SK-N-SH (cell line): ENCODE measurements at regions not wholly inside any gene's neighbourhood (a gene's known extent, or its start where the extent isn't known, plus 50 kb on each side); places are given as distances from the start of the nearest gene placed in this dataset.

Source experiments
- CHD2 ChIP-seq: fragments of 150-350 bp; IDR thresholded peaks from 2 replicates; pipeline ENCODE4 v1.6.1; 2018; ENCODE audit warnings: low read length; ENCODE audit not compliant: partially characterized antibody
- CTCF ChIP-seq: fragments of 200-600 bp; sonication (generic); IDR thresholded peaks from 2 replicates; pipeline ENCODE4 v1.6.1; 2017; ENCODE audit warnings: antibody characterized with exemption, mild to moderate bottlenecking, moderate library complexity
- EP300 ChIP-seq, 2 experiments: IDR thresholded peaks; 2 replicates each; pipeline versions ENCODE4 v1.4.0 to v1.6.1; 2012; ENCODE audit warnings: borderline replicate concordance in 1 of 2, low read depth in 1 of 2, low read length in 1 of 2
- FOXM1 ChIP-seq: IDR thresholded peaks from 2 replicates; pipeline ENCODE4 v1.4.0; 2012; ENCODE audit warnings: low read depth, mild to moderate bottlenecking
- JUND ChIP-seq: IDR thresholded peaks from 2 replicates; pipeline ENCODE4 v1.4.0; 2012
- MAX ChIP-seq: IDR thresholded peaks from 2 replicates; pipeline ENCODE4 v1.4.0; 2012; ENCODE audit warnings: low read depth
- MXI1 ChIP-seq: IDR thresholded peaks from 2 replicates; pipeline ENCODE4 v1.6.1; 2012; ENCODE audit warnings: mild to moderate bottlenecking, low read depth, low read length, improper control_type of control experiment
- NFIC ChIP-seq: IDR thresholded peaks from 2 replicates; pipeline ENCODE4 v1.4.0; 2012; ENCODE audit warnings: borderline replicate concordance
- RAD21 ChIP-seq: IDR thresholded peaks from 2 replicates; pipeline ENCODE4 v1.6.1; 2012; ENCODE audit warnings: mild to moderate bottlenecking, low read length
- REST ChIP-seq: IDR thresholded peaks from 2 replicates; pipeline ENCODE4 v1.6.1; 2012; ENCODE audit warnings: mild to moderate bottlenecking, low read depth, low read length, moderate library complexity
- TEAD4 ChIP-seq: IDR thresholded peaks from 2 replicates; pipeline ENCODE4 v1.4.0; 2012; ENCODE audit warnings: mild to moderate bottlenecking, borderline replicate concordance; ENCODE audit not compliant: insufficient read depth
- USF2 ChIP-seq: fragments of 150-350 bp; IDR thresholded peaks from 2 replicates; pipeline ENCODE4 v1.6.1; 2017; ENCODE audit warnings: antibody characterized with exemption, low read length, low read depth, borderline replicate concordance
- YY1 ChIP-seq: IDR thresholded peaks from 2 replicates; pipeline ENCODE4 v1.4.0; 2012; ENCODE audit warnings: low read depth, mild to moderate bottlenecking

GRCh38 chr13:81795710-81796109 is 1454.8 kb upstream of the SPRY2 start:
- TF ChIP-seq CTCF = no peak
- TF ChIP-seq REST = no peak
- TF ChIP-seq MXI1 = no peak
- no peak for TF ChIP-seq JUND
- TF ChIP-seq USF2 = no peak
- no peak for TF ChIP-seq FOXM1
- TF ChIP-seq MAX = no peak
- TF ChIP-seq YY1 = no peak
- no peak for TF ChIP-seq NFIC
- TF ChIP-seq RAD21 = no peak
- TF ChIP-seq EP300 (IDR thresholded peaks at IDR 0.05; ENCODE audit: borderline replicate concordance in 1 of 2, low read depth in 1 of 2, low read length in 1 of 2) = no peak
- no peak for TF ChIP-seq TEAD4
- TF ChIP-seq CHD2 = no peak
